ENCODE measurements at regions not wholly inside any gene's neighbourhood (a gene's known extent, or its start where the extent isn't known, plus 50 kb on each side); places are given as distances from the start of the nearest gene placed in this dataset.

- Histone ChIP-seq H3K36me3 (ENCODE audit: control insufficient read depth in 2 of 3, insufficient read depth in 3 of 3, low read length in 3 of 3) (no peaks in the 10 kb centered on the region), H3K27me3 (ENCODE audit: control insufficient read depth, insufficient read depth, low read length) (no peaks in the 10 kb centered on the region), H3K27ac (ENCODE audit: low read depth in 2 of 2, low read length in 2 of 2) (no peak overlapping the region), H3K9ac (ENCODE audit: low read length in 3 of 3) (no peak overlapping the region), H3K4me1 (ENCODE audit: control insufficient read depth in 2 of 3, insufficient read depth in 2 of 3, low read depth in 1 of 3, low read length in 3 of 3) (no peaks in the 10 kb centered on the region), H3K9me3 (ENCODE audit: control insufficient read depth in 2 of 3, insufficient read depth in 1 of 3, low read length in 3 of 3) (peaks cover 0 to 4% (median 2%) of the 10 kb centered on the region in 3 donors), H3K4me3 (ENCODE audit: low read length in 3 of 3) (no peak overlapping the region)
- FAIRE-seq, result no peak
- TF ChIP-seq CTCF (IDR thresholded peaks at IDR 0.05; ENCODE audit: borderline replicate concordance, extremely low read depth, insufficient read depth), result no peak
- no peak for DNase-seq
- intact Hi-C loops (cut with DNase I), result no loop called here
Measured at GRCh38 chr12:38402811-38403210, 86.2 kb downstream of the ALG10B start.

GRCh38 chr12:38409511-38409910 lies 92.9 kb downstream of the ALG10B start:
- FAIRE-seq (no peak), DNase-seq (no peak)
- intact Hi-C loops (cut with DNase I), result no loop called here
- Histone ChIP-seq H3K36me3 (ENCODE audit: control insufficient read depth in 2 of 3, insufficient read depth in 3 of 3, low read length in 3 of 3) (no peaks in the 10 kb centered on the region), H3K4me1 (ENCODE audit: control insufficient read depth in 2 of 3, insufficient read depth in 2 of 3, low read depth in 1 of 3, low read length in 3 of 3) (no peaks in the 10 kb centered on the region), H3K4me3 (ENCODE audit: low read length in 3 of 3) (no peak overlapping the region), H3K27ac (ENCODE audit: low read depth in 2 of 2, low read length in 2 of 2) (no peak overlapping the region), H3K9me3 (ENCODE audit: control insufficient read depth in 2 of 3, insufficient read depth in 1 of 3, low read length in 3 of 3) (peaks cover 0 to 4% (median 2%) of the 10 kb centered on the region in 3 donors), H3K27me3 (ENCODE audit: control insufficient read depth, insufficient read depth, low read length) (no peaks in the 10 kb centered on the region), H3K9ac (ENCODE audit: low read length in 3 of 3) (no peak overlapping the region)
- TF ChIP-seq CTCF (IDR thresholded peaks at IDR 0.05; ENCODE audit: borderline replicate concordance, extremely low read depth, insufficient read depth), result no peak

GRCh38 chr12:38411426-38411825 lies 94.9 kb downstream of the ALG10B start:
- intact Hi-C loops (cut with DNase I), result no loop called here
- Histone ChIP-seq H3K36me3 (ENCODE audit: control insufficient read depth in 2 of 3, insufficient read depth in 3 of 3, low read length in 3 of 3) (no peaks in the 10 kb centered on the region), H3K9me3 (ENCODE audit: control insufficient read depth in 2 of 3, insufficient read depth in 1 of 3, low read length in 3 of 3) (no peaks in the 10 kb centered on the region)

More at GRCh38 chr12:38411426-38411825, 94.9 kb downstream of the ALG10B start:
- no peak overlapping the region for H3K9ac ChIP-seq (ENCODE audit: low read length in 3 of 3)
- no peak for DNase-seq
- no peak for FAIRE-seq
- H3K27me3 ChIP-seq (ENCODE audit: control insufficient read depth, insufficient read depth, low read length), result no peaks in the 10 kb centered on the region
- TF ChIP-seq CTCF (IDR thresholded peaks at IDR 0.05; ENCODE audit: borderline replicate concordance, extremely low read depth, insufficient read depth), result no peak
- no peak overlapping the region for H3K4me3 ChIP-seq (ENCODE audit: low read length in 3 of 3)
- H3K27ac ChIP-seq (ENCODE audit: low read depth in 2 of 2, low read length in 2 of 2), result no peak overlapping the region
- no peaks in the 10 kb centered on the region for H3K4me1 ChIP-seq (ENCODE audit: control insufficient read depth in 2 of 3, insufficient read depth in 2 of 3, low read depth in 1 of 3, low read length in 3 of 3)
